ENCODE measurements at regions not wholly inside any gene's neighbourhood (a gene's known extent, or its start where the extent isn't known, plus 50 kb on each side); places are given as distances from the start of the nearest gene placed in this dataset.

DNA sequence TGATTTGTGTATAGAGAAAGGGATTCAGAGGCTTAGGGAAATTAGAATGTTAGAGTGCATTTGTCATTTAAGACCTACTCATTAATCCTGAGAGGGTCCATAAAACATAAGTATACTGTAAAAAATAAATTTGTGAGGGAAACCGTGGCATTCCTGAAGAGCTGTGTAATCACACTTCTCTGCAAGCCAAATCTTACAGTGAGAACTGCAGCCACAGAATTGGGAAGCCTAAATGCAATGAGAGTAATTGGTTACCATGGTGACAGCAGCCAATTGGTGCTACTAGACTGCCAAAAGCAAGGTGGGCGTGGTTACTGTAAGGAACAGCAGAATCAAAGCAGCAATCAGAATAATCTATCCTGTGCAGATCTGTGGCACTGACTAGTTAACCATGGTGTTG, 345.2 kb upstream of the GRID2 start:
- TF ChIP-seq, protein P1, sequence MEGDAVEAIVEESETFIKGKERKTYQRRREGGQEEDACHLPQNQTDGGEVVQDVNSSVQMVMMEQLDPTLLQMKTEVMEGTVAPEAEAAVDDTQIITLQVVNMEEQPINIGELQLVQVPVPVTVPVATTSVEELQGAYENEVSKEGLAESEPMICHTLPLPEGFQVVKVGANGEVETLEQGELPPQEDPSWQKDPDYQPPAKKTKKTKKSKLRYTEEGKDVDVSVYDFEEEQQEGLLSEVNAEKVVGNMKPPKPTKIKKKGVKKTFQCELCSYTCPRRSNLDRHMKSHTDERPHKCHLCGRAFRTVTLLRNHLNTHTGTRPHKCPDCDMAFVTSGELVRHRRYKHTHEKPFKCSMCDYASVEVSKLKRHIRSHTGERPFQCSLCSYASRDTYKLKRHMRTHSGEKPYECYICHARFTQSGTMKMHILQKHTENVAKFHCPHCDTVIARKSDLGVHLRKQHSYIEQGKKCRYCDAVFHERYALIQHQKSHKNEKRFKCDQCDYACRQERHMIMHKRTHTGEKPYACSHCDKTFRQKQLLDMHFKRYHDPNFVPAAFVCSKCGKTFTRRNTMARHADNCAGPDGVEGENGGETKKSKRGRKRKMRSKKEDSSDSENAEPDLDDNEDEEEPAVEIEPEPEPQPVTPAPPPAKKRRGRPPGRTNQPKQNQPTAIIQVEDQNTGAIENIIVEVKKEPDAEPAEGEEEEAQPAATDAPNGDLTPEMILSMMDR (IDR thresholded peaks at IDR 0.05; ENCODE audit: insufficient read depth, low read depth, low read length): no peak
- no peak for TF ChIP-seq EZH2 (IDR thresholded peaks at IDR 0.05; ENCODE audit: insufficient read depth, low read length)
- Histone ChIP-seq H3K9me3 (ENCODE audit: insufficient read depth, low read depth, low read length) (no peaks in the 10 kb centered on the region), H3K9ac (ENCODE audit: low read length) (no peak overlapping the region), H4K20me1 (ENCODE audit: insufficient read depth, low read length) (no peaks in the 10 kb centered on the region), H3K36me3 (ENCODE audit: insufficient read depth, low read length) (no peaks in the 10 kb centered on the region), H3K4me2 (ENCODE audit: low read length) (no peak overlapping the region), H3K4me1 (ENCODE audit: insufficient read depth, low read length) (no peaks in the 10 kb centered on the region), H2AFZ (ENCODE audit: low read depth, low read length) (no peak overlapping the region), H3K27me3 (ENCODE audit: insufficient read depth, low read length) (no peaks in the 10 kb centered on the region), H3K79me2 (ENCODE audit: insufficient read depth, low read length) (no peaks in the 10 kb centered on the region), H3K27ac (ENCODE audit: low read depth, low read length) (no peak overlapping the region), H3K4me3 (ENCODE audit: insufficient read depth, low read depth, low read length) (no peak overlapping the region)
- H3K36me3 Mint-ChIP-seq (ENCODE audit: low read depth, unreplicated experiment): no peaks in the 10 kb centered on the region
- no peak overlapping the region for H3K27ac Mint-ChIP-seq (ENCODE audit: unreplicated experiment)
- no peak overlapping the region for H3K4me3 Mint-ChIP-seq (ENCODE audit: unreplicated experiment)
- DNase-seq (ENCODE audit: low read depth) (peak; percentile 69), FAIRE-seq (no peak)
- H3K9me3 Mint-ChIP-seq (ENCODE audit: unreplicated experiment): no peaks in the 10 kb centered on the region
- H3K4me1 Mint-ChIP-seq (ENCODE audit: low read depth, unreplicated experiment): peaks cover 7% of the 10 kb centered on the region
- H3K27me3 Mint-ChIP-seq (ENCODE audit: low read depth, unreplicated experiment): no peaks in the 10 kb centered on the region

DNA sequence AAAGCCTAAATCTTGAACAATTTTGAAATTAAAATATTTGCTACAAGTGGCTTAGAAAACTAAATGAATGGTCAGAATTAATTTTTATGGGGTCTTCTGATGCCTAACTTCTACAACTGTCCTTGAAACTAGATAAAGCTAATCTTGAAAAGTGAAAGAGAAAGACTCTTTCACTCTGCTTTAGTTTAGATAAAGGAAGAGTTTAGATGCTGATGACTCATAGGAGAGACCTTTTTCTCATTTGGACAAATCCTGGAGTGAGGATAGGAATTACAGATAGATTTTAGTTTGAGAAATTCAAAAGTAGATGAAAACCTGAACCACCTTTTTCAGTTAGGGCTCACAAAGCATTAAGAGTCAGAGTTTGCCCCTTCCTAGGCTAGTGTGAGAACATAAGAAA, 342.3 kb upstream of the GRID2 start:
- FAIRE-seq (no peak), DNase-seq (ENCODE audit: low read depth) (peak; percentile 14)
- H3K79me2 ChIP-seq (ENCODE audit: insufficient read depth, low read length): no peaks in the 10 kb centered on the region
- no peak overlapping the region for H3K4me3 ChIP-seq (ENCODE audit: insufficient read depth, low read depth, low read length)
- H3K4me3 Mint-ChIP-seq (ENCODE audit: unreplicated experiment): no peak overlapping the region
- no peaks in the 10 kb centered on the region for H3K36me3 ChIP-seq (ENCODE audit: insufficient read depth, low read length)
- no peak for TF ChIP-seq EZH2 (IDR thresholded peaks at IDR 0.05; ENCODE audit: insufficient read depth, low read length)
- TF ChIP-seq, protein P1 (IDR thresholded peaks at IDR 0.05; ENCODE audit: insufficient read depth, low read depth, low read length): no peak
- no peak overlapping the region for H3K9ac ChIP-seq (ENCODE audit: low read length)
- H3K27ac Mint-ChIP-seq (ENCODE audit: unreplicated experiment): no peak overlapping the region
- H3K4me1 ChIP-seq (ENCODE audit: insufficient read depth, low read length): no peaks in the 10 kb centered on the region
- H4K20me1 ChIP-seq (ENCODE audit: insufficient read depth, low read length): no peaks in the 10 kb centered on the region
- H3K9me3 Mint-ChIP-seq (ENCODE audit: unreplicated experiment): no peaks in the 10 kb centered on the region
- no peaks in the 10 kb centered on the region for H3K27me3 Mint-ChIP-seq (ENCODE audit: low read depth, unreplicated experiment)
- H3K4me1 Mint-ChIP-seq (ENCODE audit: low read depth, unreplicated experiment): peaks cover 7% of the 10 kb centered on the region
- H3K27ac ChIP-seq (ENCODE audit: low read depth, low read length): no peak overlapping the region
- H2AFZ ChIP-seq (ENCODE audit: low read depth, low read length): no peak overlapping the region
- no peaks in the 10 kb centered on the region for H3K27me3 ChIP-seq (ENCODE audit: insufficient read depth, low read length)
- no peak overlapping the region for H3K4me2 ChIP-seq (ENCODE audit: low read length)
- no peaks in the 10 kb centered on the region for H3K9me3 ChIP-seq (ENCODE audit: insufficient read depth, low read depth, low read length)
- H3K36me3 Mint-ChIP-seq (ENCODE audit: low read depth, unreplicated experiment): no peaks in the 10 kb centered on the region

DNA sequence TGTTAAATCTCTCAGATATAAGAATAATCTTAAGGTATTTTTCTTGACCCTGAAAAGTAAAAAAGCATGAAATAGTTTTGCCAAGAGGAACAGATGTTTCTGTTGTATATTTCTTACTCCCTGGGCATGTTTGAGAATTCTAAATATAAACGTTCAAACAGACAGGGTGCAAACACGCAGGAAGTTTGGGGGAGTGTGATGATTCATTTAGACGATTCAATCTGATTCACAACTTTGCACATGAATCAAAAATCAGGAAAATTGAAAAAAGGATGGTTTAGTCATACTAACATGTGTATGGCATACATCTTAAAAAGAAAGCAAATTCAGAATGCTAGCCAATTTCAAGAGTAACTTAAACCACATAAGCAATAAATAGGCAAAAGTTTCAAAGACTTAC, 340.3 kb upstream of the GRID2 start:
- Histone ChIP-seq H3K79me2 (ENCODE audit: insufficient read depth, low read length) (no peaks in the 10 kb centered on the region), H3K4me1 (ENCODE audit: insufficient read depth, low read length) (no peaks in the 10 kb centered on the region), H3K27me3 (ENCODE audit: insufficient read depth, low read length) (no peaks in the 10 kb centered on the region), H4K20me1 (ENCODE audit: insufficient read depth, low read length) (no peaks in the 10 kb centered on the region), H3K4me2 (ENCODE audit: low read length) (peak overlapping the region; percentile 28), H3K9me3 (ENCODE audit: insufficient read depth, low read depth, low read length) (no peaks in the 10 kb centered on the region), H3K27ac (ENCODE audit: low read depth, low read length) (no peak overlapping the region), H3K4me3 (ENCODE audit: insufficient read depth, low read depth, low read length) (no peak overlapping the region), H2AFZ (ENCODE audit: low read depth, low read length) (no peak overlapping the region), H3K36me3 (ENCODE audit: insufficient read depth, low read length) (no peaks in the 10 kb centered on the region), H3K9ac (ENCODE audit: low read length) (no peak overlapping the region)
- Mint-ChIP-seq H3K36me3 (ENCODE audit: low read depth, unreplicated experiment) (no peaks in the 10 kb centered on the region), H3K27me3 (ENCODE audit: low read depth, unreplicated experiment) (no peaks in the 10 kb centered on the region), H3K4me1 (ENCODE audit: low read depth, unreplicated experiment) (peaks cover 7% of the 10 kb centered on the region), H3K4me3 (ENCODE audit: unreplicated experiment) (no peak overlapping the region), H3K27ac (ENCODE audit: unreplicated experiment) (no peak overlapping the region), H3K9me3 (ENCODE audit: unreplicated experiment) (no peaks in the 10 kb centered on the region)
- TF ChIP-seq, protein P1 (IDR thresholded peaks at IDR 0.05; ENCODE audit: insufficient read depth, low read depth, low read length): no peak
- TF ChIP-seq EZH2 (IDR thresholded peaks at IDR 0.05; ENCODE audit: insufficient read depth, low read length): no peak
- no peak for FAIRE-seq
- peak; percentile 74 for DNase-seq (ENCODE audit: low read depth)
